ENCODE measurements at regions not wholly inside any gene's neighbourhood (a gene's known extent, or its start where the extent isn't known, plus 50 kb on each side); places are given as distances from the start of the nearest gene placed in this dataset.

DNA sequence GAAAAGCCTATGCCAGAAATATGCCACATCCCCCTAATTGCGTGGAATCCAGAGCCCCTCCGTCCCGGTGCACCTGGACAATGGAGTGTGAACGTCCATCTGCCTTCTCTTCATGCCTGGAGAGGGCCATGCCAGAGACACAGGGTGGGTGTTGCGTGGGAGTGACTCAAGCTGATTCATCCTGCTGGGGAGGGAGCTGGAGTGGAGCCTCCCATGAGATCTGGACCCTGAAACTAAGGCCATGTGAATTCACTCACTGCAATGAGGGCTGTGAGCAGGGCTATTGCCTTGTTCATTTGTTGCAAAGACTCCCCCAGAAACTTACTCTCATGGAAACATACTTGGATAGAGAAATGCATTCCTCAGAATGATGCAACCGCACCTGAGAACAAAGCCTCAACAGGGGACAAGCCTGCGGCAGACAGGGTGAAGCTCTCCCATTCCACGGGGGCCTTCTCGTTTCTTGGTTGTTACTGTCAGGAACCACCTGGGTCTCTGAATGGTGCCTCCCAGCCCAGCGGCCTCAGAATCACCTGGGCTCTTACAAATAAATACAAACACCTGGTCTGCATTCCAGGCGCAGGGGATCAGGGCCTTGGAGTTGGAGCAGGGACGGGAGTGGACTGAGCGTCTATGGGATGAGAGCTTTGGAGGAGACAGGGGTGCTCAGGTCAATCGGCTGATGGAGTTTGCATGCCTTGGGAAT is 1031.2 kb downstream of the BRD1 start:
- Histone ChIP-seq H3K36me3 (no peaks in the 10 kb centered on the region), H3K27me3 (peaks cover 0 to 15% (median 5%) of the 10 kb centered on the region in 11 experiments; a peak in 7 of 22 replicates), H3K4me3 (no peak overlapping the region), H3K9ac (no peak overlapping the region), H3K4me2 (no peak overlapping the region), H3K9me3 (replicated peaks in 1 of 11) (no peaks in the 10 kb centered on the region), H3K4me1 (peaks cover 0 to 12% (median 11%) of the 10 kb centered on the region in 10 experiments; a peak in 15 of 20 replicates), H4K20me1 (peaks cover 0 to 20% (median 0%) of the 10 kb centered on the region in 11 experiments; a peak in 3 of 22 replicates), H3K27ac (no peak overlapping the region)
- TF ChIP-seq Cebpa-rat (IDR thresholded peaks at IDR 0.05) = no peak

DNA sequence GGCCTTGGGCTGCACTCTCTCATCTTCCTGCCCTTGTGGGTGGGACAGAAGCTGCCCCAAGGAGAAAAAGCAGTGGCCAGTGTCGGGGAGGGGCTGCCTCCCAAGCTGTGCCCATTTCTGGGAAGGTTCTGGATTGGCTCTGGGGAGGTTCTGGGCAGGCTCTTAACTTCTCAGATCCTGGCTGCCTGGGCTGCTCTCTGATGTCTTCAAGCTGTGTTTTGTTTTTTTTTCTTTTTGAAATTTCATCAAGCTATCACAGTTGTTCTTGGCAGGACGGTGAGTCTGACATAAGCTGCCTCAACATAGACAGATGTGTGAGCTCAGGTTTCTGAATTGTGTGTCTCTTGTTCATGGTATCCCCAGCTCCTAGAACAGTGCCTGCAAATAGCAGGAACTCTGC is 1032.0 kb downstream of the BRD1 start:
- Histone ChIP-seq H3K4me3 (no peak overlapping the region), H3K36me3 (no peaks in the 10 kb centered on the region), H3K27me3 (peaks cover 0 to 14% (median 5%) of the 10 kb centered on the region in 11 experiments; a peak in 7 of 22 replicates), H3K9ac (no peak overlapping the region), H4K20me1 (peaks cover 0 to 18% (median 0%) of the 10 kb centered on the region in 11 experiments; a peak in 3 of 22 replicates), H3K9me3 (replicated peaks in 1 of 11) (no peaks in the 10 kb centered on the region), H3K27ac (no peak overlapping the region), H3K4me2 (no peak overlapping the region), H3K4me1 (peaks cover 0 to 12% (median 11%) of the 10 kb centered on the region in 10 experiments; a peak in 15 of 20 replicates)
- no peak for TF ChIP-seq Cebpa-rat (IDR thresholded peaks at IDR 0.05)

DNA sequence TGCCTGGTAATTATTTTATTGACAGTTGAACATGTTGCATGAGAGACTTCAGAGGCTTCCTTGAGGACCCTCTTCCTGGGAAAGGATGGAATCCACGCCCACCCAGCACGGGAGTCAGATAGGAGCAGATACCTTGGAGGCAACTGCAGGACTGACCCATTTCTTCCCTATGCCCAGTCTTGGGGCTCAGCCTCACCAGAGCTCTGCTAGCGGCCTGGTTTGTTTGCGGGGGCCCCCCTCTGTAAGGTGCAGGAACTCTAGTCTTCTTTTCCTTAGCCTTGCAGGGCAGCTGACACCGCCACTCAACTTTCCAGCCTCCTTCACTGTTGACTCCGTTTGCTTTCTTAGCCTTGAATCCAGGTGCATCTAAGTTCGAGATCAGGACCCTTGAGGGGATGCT is 1032.8 kb downstream of the BRD1 start:
- H3K27ac ChIP-seq = no peak overlapping the region
- H3K4me1 ChIP-seq = peaks cover 0 to 11% (median 11%) of the 10 kb centered on the region in 10 experiments; a peak in 15 of 20 replicates
- H3K4me3 ChIP-seq = no peak overlapping the region
- H4K20me1 ChIP-seq = peaks cover 0 to 10% (median 0%) of the 10 kb centered on the region in 11 experiments; a peak in 3 of 22 replicates
- no peak overlapping the region for H3K9ac ChIP-seq
- no peaks in the 10 kb centered on the region for H3K36me3 ChIP-seq
- H3K9me3 ChIP-seq (replicated peaks in 1 of 11) = no peaks in the 10 kb centered on the region
- no peak for TF ChIP-seq Cebpa-rat (IDR thresholded peaks at IDR 0.05)
- H3K4me2 ChIP-seq = no peak overlapping the region
- peaks cover 0 to 8% (median 1%) of the 10 kb centered on the region in 11 experiments; a peak in 7 of 22 replicates for H3K27me3 ChIP-seq

GRCh38 chr22:48793949-48794348 is 1033.7 kb downstream of the BRD1 start:
- Histone ChIP-seq H3K27ac (no peak overlapping the region), H3K36me3 (no peaks in the 10 kb centered on the region), H4K20me1 (peaks cover 0 to 7% (median 0%) of the 10 kb centered on the region in 11 experiments; a peak in 3 of 22 replicates), H3K9me3 (replicated peaks in 1 of 11) (no peaks in the 10 kb centered on the region), H3K4me2 (no peak overlapping the region), H3K27me3 (0 out of 22 replicates have a peak, but pooled peaks cover 0 to 3% (median 0%) of the 10 kb centered on the region in 11 experiments), H3K9ac (no peak overlapping the region), H3K4me3 (no peak overlapping the region), H3K4me1 (peaks cover 0 to 4% (median 2%) of the 10 kb centered on the region in 10 experiments; a peak in 15 of 20 replicates)
- TF ChIP-seq Cebpa-rat (IDR thresholded peaks at IDR 0.05) = no peak

GRCh38 chr22:48786679-48786996 is 1041.0 kb downstream of the BRD1 start:
- H3K27ac ChIP-seq = no peak overlapping the region
- no peaks in the 10 kb centered on the region for H3K9me3 ChIP-seq (replicated peaks in 1 of 11)
- no peaks in the 10 kb centered on the region for H3K27me3 ChIP-seq
- H3K4me2 ChIP-seq = no peak overlapping the region
- no peak for TF ChIP-seq Cebpa-rat (IDR thresholded peaks at IDR 0.05)
- no peak overlapping the region for H3K9ac ChIP-seq
- H3K36me3 ChIP-seq = no peaks in the 10 kb centered on the region
- no peak overlapping the region for H3K4me3 ChIP-seq
- no peaks in the 10 kb centered on the region for H4K20me1 ChIP-seq
- H3K4me1 ChIP-seq = no peaks in the 10 kb centered on the region

DNA sequence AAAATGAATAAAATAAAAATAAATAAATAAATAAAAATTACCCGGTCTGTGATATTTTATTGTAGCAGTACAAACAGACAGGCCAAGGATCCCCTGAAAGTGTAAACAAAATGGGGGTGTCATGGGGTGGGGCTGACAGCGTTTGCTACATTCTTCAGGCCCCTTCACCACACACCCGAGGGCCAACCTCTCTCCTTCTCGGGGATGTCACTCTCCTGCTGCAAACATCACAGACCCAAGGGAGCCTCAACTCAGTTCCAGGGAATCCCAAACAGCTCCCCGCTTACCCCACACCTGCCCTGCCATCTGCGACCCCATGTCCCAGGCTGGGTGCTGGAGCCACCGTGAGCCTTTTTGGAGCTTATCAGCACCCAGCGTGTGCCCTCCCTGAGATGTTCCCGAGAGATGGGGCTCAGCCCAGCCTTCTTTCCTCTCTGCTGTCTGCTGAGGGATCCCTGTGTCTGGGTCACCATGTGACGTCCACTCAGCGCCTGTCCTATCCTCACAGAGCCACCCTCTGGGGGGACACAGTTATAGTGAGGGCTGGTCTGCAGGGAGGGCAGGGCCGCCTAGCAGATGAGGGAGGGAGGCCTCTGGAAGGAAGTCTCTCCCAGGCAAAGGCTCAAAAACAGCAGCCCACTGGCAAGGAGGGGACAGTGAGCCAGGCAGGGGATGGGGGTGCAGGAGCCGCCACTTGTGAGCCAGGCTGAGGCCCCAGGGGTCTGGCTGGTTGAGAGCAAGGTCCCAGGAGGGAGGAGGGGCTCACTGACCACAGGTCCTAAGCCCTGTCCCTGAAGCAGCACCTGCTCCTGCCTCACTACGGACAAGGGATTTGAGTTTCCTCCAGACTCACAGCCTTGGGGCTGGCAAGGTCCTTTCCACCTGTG is 1041.6 kb downstream of the BRD1 start:
- no peak overlapping the region for H3K27ac ChIP-seq
- no peak overlapping the region for H3K4me2 ChIP-seq
- no peaks in the 10 kb centered on the region for H3K36me3 ChIP-seq
- H4K20me1 ChIP-seq = no peaks in the 10 kb centered on the region
- no peak for TF ChIP-seq Cebpa-rat (IDR thresholded peaks at IDR 0.05)
- no peak overlapping the region for H3K9ac ChIP-seq
- no peaks in the 10 kb centered on the region for H3K27me3 ChIP-seq
- H3K4me1 ChIP-seq = no peaks in the 10 kb centered on the region
- no peak overlapping the region for H3K4me3 ChIP-seq
- H3K9me3 ChIP-seq (replicated peaks in 1 of 11) = no peaks in the 10 kb centered on the region

DNA sequence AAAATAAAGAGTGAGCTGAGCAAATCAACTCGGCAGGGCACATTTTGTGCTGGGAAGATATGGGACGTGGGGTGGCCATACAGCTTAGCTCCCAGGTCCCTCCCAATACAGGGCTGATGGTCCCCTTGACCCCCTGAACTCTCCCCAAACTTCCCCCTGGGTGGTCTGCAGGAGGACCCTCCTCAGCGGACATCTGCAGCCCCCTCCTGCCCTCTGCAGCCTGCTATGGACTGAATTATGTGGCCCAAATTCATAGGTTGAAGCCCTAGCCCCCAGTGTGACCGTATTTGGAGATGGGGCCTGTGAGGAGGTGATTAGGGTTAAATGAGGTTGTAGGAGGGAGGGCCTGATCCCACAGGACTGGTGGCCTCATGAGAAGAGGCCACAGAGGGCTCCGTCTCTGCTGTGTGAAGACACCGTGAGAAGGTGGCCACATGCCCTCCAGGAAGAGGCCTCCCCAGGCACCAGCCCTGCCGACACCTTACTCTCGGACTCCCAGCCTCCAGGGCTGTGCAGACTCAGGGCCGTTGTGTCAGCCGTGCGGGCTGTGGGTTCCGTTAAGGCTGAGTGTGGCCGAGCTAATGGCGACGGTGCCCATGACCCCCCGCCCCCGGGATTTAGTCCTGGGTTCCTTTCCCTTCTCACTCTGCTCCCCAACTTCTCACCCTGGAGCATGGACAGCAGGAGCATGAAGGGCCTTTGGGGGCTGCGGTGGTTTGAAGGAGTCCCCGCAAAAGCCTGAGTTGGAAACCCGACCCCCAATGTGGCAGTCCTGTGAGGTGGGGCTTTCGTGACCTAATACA is 1042.8 kb downstream of the BRD1 start:
- Histone ChIP-seq H3K4me1 (no peaks in the 10 kb centered on the region), H3K9me3 (replicated peaks in 1 of 11) (peaks cover 0 to 4% (median 0%) of the 10 kb centered on the region in 11 experiments; a peak in 3 of 22 replicates), H3K9ac (no peak overlapping the region), H3K4me2 (no peak overlapping the region), H3K27ac (no peak overlapping the region), H4K20me1 (no peaks in the 10 kb centered on the region), H3K36me3 (no peaks in the 10 kb centered on the region), H3K4me3 (no peak overlapping the region), H3K27me3 (no peaks in the 10 kb centered on the region)
- no peak for TF ChIP-seq Cebpa-rat (IDR thresholded peaks at IDR 0.05)

GRCh38 chr22:48783821-48784266 is 1043.8 kb downstream of the BRD1 start:
- Histone ChIP-seq H3K36me3 (no peaks in the 10 kb centered on the region), H4K20me1 (no peaks in the 10 kb centered on the region), H3K9me3 (replicated peaks in 1 of 11) (peaks cover 4 to 14% (median 9%) of the 10 kb centered on the region in 11 experiments; a peak in 21 of 22 replicates), H3K4me2 (no peak overlapping the region), H3K4me3 (no peak overlapping the region), H3K27me3 (no peaks in the 10 kb centered on the region), H3K27ac (no peak overlapping the region), H3K9ac (no peak overlapping the region), H3K4me1 (no peaks in the 10 kb centered on the region)
- no peak for TF ChIP-seq Cebpa-rat (IDR thresholded peaks at IDR 0.05)
